NCI-H2081 (cell line): ENCODE measurements at regions not wholly inside any gene's neighbourhood (a gene's known extent, or its start where the extent isn't known, plus 50 kb on each side); places are given as distances from the start of the nearest gene placed in this dataset.
"Not testable (repeated sequence)": the region's sequence is repeated elsewhere in the genome, so short reads cannot be mapped to it uniquely, and the experiment has no call there.

ENCODE experiments used
- DNase-seq, 2 experiments: peaks; one replicate each; lab custom pipeline; 2025; lab: John Stamatoyannopoulos, UW

DNA sequence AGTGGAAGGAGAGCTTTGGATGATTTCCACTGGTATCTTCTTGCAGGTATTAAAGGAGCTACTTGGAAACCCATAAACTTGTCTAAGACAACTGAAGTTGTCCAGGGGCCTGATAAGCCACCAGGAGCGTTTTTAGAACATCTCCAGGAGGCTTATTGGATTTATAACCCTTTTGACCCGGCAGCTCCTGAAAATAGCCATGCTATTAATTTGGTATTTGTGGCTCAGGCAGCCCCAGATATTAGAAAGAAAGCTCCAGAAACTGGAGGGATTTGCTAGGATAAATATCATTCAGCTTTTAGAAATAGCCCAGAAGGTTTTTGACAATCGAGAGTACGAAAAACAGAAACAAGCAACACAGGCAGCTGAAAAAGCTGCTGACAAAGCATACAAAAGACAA lies 461.0 kb upstream of the HTR1E start:
- DNase-seq = no peak

DNA sequence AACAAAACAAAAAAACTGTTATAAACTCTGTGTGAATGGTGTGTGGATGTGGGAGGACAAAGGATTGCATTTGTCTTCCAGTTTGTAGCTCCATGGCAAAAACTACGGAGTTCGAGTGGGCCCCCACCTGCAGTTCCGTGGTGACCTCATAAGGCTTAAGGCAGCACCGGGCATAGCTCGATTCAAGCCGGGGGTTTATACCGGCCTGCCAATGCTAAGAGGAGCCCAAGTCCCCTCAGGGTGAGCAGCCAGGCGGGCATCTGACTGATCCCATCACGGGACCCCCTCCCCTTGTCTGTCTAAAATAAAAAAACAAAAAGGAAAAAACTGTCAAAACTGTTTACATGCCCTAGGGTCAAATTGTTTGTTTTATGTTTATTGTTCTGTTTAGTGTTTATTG lies 463.2 kb upstream of the HTR1E start:
- DNase-seq = no peak

DNA sequence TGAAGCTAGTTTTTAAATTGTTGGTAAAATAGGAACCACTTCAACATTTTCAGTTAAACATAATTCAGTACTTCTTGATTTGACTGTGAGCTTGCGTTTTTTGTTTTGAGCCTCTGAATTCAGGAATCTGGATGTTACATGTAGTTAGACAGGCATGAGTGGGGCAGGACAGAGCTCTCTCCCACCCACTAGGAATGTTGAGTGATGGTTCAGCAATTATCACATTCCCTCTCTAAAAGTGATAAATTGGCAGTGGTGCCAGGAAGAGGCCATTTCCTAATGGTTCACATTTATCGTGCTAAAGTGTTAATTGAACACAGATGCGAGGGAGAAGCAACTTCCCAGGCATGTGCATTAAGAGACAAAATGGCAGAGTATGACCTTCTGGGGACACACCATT lies 465.5 kb upstream of the HTR1E start:
- DNase-seq = no peak

DNA sequence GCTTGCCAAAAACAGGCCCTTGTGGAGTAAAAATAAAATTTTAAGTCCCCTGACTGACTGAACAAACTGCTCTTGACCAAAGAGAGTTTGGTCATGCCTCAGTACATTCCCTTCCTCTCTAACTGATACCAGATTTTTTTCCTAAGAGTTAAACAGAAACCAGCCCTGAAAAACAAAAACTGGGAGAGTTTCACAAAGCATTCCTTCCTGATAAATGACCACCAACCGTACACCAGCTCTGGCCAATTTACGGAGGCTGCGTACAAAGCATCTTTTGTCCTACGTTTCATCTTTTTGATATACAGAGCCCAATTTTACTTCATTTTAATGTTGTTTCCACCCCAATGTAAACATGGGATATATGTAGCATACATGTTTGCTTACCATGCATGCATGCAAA lies 477.4 kb upstream of the HTR1E start:
- no peak for DNase-seq

DNA sequence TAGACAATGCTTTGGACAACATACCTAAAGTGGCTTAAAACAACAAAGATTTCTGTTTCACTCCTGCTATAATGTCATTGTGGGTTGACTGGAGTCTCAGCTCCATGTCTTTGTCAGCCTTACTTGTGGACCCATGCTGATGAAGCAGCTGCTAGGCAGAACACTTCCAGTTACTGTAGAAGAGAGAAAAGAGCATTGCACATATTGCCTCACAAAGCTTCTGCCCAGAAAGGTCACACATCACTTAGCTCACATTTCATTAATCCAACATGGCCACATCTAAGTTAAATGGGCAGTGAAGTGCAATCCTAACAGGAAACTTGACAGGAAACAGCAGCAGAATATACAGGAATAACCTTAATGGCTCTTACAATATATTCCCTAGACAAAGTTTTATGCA lies 480.5 kb upstream of the HTR1E start:
- DNase-seq = no peak

DNA sequence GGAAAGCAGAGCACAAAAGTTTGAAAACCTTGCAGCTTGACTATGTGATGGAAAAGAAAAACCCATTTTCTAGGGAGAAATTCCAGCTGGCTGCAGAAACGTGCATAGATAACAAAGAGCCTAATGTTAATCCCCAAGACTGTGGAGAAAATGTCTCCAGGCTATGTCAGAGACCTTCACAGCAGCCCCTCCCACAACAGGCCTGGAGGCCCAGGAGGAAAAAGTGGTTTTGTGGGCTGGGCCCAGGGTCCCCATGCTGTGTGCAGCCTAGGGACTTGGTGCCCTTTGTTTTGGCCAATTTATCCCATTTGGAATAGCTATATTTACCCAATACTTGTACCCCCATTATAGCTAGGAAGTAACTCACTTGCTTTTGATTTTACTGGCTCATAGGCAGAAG lies 484.1 kb upstream of the HTR1E start:
- DNase-seq = no peak

DNA sequence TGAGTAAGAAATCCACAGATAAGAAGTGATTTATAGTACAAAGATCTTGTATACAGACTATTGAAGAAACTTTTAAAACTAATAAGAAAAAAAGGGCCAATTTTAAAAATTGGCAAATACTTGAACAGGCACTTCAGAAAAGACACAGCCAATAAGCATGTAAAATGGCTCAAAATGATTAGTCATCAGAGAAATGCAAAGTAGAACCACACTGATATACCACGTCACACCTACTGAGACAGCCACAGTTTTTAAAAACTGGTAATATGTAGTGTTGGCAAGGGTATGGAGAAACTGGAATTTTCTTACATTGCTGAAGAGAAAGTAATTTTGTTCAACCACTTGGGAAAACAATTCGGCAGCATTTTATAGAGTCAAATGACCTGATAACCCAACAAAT lies 488.9 kb upstream of the HTR1E start:
- no peak for DNase-seq

DNA sequence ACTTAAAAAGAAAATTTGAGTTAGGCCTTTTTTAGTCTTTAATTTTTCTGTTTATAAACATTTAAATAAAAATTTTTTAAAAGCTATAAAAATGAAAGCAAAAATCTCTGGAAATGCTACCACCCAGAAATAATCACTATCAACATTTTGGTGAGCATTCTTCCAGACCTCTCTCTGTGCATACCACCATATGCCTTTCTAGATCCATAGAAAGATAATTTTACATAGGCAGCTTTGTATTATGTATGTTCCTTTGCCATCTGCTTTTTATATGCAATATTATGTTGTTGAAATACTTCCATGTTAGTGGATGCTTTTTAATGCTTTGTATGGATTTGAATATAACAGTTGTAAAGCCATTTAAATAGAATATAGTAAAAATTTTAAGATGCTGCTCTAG lies 496.7 kb upstream of the HTR1E start:
- DNase-seq = no peak

DNA sequence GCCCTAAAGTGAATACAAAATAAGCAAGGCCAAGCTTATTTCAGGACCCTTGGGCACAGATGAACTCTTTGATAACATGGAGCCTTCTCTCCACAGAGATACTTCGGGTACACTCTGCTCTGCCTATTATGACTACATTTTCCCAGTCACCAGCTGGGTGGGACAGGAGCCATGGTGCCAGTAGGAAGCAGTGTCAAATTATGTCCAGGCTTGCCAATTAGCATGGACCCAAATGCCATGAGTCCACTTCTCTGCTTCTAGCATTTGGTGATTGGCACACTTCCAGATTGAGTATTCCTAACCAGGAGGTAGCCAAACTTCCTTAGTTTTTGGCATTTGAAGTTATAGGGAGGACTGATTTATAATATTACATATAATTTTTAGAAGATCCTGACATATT lies 513.8 kb upstream of the HTR1E start:
- DNase-seq = no peak

DNA sequence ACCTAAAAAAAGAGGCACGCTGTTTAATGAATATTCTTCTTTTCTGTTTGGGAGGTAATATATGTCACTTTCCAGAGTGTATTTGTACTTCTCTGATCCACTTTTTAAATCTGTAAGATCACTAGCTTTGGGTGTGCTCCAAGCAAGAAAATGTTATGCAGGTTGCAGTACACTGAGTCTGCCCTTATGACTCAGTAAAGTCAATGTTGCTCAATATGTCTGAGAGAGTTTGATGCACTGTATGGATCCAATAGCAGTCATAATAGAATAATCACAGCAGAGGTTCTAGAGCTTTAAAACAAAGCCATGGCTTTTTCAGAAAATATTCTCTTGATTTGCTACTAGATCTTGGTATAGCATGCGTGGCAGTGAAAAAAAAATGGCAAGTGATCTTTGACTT lies 525.3 kb upstream of the HTR1E start:
- DNase-seq = no peak

DNA sequence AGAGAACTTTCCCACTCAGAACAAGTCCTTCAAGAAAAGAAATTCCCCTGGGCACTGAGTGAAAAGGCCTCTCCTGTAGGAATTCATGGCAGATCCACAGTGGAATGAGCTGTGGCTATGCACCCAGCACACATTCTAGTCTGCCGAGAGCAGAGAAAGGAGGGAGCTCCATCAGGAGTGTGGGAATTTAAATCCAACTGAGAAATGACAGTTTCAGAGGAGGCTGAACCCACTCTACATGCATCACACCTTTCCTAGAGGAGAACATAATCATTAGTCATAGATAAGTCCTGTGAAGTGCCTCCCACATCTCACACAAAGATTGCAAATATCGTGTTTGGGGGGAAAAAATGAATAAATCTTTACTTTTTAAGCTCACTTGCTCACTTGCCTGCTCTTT lies 530.2 kb upstream of the HTR1E start:
- no peak for DNase-seq

DNA sequence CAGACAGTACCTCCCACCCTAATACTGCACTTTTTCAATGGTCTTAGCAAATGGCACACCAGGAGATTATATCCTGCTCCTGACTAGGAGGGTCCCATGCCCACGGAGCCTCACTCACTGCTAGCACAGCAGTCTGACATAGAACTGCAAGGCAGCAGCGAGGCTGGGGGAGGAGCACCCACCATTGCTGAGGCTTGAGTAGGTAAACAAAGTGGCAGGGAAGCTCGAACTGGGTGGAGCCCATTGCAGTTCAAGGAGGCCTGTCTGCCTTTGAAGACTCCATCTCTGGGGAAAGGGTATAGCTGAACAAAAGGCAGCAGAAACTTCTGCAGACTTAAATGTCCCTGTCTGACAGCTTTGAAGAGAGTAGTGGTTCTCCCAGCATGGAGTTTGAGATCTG lies 544.5 kb upstream of the HTR1E start:
- DNase-seq = not testable (repeated sequence)

DNA sequence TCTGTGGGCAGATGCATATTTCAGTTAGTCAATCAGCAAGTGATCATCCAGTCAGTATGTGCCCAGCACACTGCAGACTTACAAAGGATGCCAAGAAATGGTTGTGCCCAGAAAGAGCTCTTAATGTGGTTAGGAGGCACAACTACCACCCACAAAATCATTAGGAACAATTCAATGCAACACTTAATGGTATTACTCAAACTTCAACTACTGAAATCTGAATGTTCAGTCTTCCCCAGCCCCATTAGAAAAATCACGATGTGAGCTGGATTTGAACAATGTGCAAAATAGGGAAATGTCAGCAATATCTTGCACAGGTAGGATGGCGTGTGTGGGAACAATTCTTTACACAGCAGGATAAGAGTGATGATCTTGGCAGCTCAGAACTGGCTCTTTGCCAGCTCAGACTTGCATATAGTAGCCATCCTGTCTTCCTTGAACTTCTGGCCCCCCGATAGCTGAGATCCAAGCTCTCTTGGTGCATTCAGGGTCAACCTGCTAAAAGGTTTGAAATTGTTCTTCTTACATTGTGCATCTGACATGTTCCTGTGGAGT lies 556.7 kb upstream of the HTR1E start:
- no peak for DNase-seq

DNA sequence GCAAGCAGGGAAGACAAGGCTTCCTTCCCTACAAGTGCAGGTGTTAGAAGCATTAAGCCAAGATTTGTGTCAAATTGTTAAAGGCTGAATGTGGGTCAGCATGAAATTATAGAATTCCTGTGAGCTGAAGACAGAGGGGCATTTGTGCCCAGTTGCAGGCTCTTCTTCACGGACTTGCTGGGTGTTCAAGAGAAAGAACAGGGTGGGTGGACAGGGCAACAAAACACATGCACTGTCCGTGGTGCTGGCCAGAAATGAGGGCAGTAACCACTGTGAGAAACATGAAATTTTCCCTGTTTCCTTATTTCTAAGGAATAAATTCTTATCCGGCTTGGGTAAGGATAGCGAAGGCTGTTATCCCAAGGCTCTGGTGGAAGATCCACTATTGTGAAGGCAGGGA lies 579.5 kb upstream of the HTR1E start:
- DNase-seq = no peak

DNA sequence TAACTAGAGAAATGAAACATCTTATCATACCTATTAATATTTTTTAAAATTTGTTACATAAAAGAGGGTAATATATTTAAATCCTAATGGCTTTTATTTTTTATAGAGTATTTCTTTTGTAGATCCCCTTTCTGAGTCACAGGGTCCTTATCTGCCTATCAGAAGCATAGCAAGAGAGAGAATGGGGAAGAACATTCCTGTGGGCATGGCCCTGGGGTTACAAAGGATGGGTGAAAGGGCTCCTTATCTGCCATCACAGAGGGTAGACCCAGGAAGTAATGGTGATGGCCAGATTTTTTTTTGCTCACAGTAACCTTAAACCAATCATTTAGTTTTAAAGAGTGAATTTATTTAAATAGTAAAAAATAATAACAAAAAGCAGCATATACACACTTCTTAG lies 582.1 kb upstream of the HTR1E start:
- no peak for DNase-seq

DNA sequence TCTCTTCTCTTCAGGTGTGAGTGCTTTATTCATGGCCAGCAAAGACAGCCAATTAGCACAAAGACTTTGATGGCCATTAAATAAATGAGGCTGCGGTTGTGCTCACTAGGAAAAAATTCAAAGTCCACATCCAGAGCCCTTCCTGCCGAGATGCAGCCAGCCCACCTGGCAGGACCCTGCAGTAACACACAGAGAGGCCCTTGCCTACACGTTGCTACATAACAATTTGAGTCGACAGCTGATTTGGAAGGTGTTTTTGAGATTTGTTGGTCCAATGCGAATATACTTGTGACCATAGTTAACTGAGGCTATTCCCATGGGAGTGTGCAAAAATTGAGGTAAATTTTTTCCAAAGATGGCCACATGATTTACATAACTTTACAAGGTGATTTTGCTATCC lies 605.4 kb upstream of the HTR1E start:
- DNase-seq = no peak

DNA sequence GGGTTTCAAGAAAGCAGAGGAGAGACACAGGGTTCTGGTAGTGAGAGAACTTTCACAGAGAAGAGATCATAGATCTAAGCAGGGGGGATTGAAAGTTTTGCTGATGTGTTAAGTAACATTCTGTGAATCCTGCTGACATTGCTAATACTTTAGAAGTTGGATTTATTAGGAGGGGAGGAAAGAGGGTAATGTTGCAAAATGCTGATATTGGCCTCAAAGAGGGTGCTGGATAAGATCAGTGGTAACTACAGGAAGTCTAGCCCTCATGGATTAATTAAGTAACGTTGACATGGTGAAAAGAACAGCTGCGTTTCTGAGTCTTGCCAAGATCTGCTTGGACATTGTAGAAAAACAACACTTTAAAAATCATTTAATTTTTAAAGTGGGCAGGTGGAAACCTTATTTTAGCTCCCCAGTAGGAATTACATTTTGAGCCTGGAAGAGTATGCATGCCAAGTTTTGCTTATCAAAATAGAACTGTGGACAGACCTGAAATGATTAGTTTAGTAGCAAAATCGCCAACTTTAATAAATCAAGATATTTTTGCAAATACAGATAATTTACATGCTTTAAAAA lies 606.0 kb upstream of the HTR1E start:
- DNase-seq = no peak

DNA sequence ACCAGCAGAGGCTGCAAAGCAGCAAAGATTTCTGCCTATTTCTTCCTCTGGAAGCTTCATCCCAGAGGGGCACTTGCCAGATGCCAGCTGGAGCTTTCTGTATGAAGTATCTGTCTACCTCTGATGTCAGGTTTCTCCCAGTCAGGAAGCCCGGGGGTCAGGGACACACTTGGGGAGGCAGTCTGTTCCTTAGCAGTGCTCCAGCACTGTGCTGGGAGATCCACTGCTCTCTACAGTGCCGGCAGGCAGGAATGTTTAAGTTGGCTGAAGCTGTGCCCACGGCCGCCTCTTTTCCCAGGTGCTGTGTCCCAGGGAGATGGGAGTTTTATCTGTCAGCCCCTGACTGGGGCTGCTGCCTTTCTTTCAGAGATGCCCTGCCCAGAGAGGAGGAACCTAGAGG lies 631.1 kb upstream of the HTR1E start:
- DNase-seq = no peak

DNA sequence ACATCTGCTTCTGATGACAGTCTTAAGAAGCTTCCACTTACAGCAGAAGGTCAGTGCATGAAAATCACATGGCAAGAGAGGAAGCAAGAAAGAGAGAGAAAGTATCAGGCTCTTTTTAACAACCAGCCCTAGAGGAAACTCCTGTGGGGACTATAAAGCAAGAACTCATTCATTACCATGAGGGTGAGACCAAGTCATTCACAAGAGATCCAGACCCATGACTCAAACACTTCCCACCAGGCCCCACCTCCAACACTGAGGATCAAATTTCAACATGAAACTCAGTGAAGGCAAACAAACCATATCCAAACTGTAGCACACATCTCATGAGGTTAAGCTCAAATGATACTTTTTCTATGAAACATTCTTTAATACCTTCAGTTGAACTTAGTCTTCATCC lies 643.2 kb upstream of the SYNCRIP start:
- DNase-seq = no peak

DNA sequence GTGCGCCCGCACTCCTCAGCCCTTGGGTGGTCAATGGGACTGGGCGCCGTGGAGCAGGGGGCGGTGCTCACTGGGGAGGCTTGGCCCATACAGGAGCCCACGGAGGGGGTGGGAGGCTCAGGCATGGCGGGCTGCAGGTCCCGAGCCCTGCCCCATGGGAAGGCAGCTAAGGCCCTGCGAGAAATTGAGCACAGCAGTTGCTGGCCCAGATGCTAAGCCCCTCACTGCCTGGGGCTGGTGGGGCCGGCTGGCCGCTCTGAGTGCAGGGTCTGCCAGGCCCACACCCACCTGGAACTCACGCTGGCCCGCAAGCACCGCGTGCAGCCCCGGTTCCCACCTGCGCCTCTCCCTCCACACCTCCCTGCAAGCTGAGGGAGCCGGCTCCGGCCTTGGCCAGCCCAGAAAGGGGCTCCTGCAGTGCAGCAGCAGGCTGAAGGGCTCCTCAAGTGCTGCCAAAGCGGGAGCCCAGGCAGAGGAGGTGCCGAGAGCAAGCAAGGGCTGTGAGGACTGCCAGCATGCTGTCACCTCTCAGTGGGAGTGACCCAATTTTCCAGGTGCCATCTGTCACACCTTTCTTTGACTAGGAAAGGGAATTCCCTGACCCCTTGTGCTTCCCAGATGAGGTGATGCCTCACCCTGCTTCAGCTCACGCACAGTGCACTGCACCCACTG lies 642.3 kb upstream of the SYNCRIP start:
- DNase-seq = not testable (repeated sequence)

DNA sequence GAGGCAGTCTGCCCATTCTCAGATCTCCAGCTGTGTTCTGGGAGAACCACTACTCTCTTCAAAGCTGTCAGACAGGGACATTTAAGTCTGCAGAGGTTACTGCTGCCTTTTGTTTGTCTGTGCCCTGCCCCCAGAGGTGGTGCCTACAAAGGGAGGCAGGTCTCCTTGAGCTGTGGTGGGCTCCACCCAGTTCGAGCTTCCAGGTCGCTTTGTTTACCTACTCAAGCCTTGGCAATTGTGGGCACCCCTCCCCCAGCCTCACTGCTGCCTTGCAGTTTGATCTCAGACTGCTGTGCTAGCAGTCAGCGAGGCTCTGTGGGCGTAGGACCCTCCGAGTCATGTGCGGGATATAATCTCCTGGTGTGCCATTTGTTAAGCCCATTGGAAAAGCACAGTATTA lies 640.9 kb upstream of the SYNCRIP start:
- not testable (repeated sequence) for DNase-seq

DNA sequence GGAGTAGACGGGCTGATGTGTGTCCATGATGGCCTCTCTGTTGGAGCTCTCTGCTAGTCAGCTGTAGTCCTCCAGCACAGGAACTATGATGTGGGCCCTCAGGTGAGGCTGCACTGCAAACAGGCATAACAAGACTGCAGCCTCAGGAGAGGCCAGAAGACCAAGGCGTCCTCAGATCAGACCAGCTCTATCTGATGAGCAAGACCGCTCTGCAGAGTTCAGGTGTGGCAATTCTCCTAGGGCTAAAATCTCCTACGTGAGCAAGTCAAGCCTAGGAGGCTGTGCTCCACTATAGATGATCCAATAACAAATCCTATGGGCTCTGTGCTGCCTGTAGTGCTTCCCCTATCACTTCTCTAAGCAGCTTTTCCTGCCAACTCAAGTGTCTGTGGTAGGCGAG lies 633.4 kb upstream of the SYNCRIP start:
- no peak for DNase-seq

DNA sequence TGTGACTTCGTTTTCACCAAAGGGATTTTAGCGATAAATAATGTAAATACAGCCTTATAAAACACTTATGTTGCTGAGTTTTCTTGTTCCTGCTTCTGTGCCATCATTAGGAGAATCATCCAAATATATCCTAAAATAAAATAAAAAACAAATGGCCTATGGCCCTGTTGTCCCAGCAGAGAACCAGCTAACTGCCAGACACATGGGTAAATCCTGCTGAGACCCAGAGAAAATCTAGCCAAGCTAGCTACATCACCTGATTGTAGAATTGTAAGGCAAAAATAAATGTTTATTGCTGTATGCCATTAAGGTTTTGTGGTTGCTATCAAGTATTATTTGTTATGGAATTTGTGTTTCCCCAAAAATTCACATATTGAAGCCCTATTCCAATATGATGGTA lies 631.2 kb upstream of the SYNCRIP start:
- no peak for DNase-seq

DNA sequence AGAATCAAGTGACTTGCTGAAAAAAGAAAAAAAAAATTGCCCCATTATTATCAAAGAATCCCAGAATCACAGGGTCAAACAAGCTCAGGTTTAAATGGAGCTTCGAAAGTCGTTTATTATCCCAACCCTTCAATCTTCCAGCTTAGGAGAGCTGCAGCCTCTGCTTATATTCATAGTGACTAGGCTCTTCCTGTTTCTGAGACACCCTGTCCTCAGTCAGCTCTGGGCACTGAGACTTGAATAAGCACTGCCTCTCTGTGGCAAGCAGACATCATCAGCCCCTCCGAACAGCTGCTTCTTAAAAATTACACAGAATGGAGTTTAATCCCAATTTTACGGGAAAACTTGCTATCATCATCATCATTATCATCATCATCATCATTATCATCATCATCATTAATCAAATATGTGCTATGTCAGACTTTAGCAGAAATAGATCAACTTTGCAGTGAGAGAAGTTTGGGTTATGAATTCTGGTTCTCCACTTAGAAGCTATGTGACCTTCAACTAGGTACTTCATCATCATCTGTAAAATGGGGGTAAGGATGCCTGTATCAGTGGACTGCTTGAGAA lies 614.0 kb upstream of the SYNCRIP start:
- no peak for DNase-seq
